C1 segment of cervical spinal cord (tissue), 14 donors: ENCODE measurements at regions not wholly inside any gene's neighbourhood (a gene's known extent, or its start where the extent isn't known, plus 50 kb on each side); places are given as distances from the start of the nearest gene placed in this dataset.
"Not testable (repeated sequence)": the region's sequence is repeated elsewhere in the genome, so short reads cannot be mapped to it uniquely, and the experiment has no call there.

ENCODE experiments used
- DNase-seq, 14 donors: peaks; one replicate each; lab custom pipeline; 2025; lab: John Stamatoyannopoulos, UW

DNA sequence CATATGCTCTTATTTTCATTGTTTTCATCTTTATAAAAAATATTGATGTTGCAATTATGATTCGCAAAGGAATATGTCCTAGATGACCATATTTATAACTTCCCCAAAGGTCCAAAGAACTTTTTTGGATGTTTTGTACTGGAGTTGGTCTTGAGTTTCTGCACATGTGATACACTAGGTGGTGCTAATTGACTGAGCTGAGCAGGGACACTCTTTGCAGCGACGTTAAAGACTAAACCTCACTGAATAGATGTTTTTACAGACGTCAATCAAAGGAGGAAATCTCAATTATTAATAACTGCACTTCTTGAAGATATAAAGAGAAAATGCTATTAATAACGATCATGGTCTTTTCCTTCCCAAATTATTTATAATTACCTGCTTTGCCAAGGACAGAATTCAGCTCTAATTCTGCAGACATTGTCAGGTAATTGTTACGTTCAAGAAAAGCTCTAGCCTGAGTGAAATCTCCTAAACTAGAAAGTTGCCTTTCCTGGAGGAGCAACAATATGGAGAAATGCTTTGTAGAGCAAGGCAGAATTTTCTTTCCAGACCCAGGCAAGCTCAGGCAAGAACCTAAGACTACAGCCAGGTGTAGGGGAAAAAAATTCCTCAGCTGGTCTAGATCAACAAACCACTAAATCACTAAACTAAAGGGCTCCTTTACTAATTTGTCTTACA lies 119.3 kb upstream of the RBBP8 start:
- no peak for DNase-seq

DNA sequence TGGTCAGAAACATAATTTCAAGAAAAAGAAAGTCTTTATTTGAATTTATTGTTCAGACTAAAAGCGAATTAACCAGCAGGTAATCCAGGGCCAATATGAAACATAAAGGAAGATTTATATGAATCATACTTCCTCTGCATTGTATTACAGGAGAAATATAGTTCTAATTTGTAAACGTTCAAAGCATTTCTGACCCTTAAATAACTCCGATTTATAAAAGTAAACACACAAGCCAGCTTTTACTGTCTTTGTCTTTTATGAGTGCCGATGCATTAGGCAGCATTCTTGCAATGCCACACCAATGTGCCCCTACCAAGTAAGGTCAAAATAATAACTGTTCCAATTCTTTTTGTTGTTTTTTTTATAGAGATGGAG lies 118.8 kb upstream of the RBBP8 start:
- no peak for DNase-seq

DNA sequence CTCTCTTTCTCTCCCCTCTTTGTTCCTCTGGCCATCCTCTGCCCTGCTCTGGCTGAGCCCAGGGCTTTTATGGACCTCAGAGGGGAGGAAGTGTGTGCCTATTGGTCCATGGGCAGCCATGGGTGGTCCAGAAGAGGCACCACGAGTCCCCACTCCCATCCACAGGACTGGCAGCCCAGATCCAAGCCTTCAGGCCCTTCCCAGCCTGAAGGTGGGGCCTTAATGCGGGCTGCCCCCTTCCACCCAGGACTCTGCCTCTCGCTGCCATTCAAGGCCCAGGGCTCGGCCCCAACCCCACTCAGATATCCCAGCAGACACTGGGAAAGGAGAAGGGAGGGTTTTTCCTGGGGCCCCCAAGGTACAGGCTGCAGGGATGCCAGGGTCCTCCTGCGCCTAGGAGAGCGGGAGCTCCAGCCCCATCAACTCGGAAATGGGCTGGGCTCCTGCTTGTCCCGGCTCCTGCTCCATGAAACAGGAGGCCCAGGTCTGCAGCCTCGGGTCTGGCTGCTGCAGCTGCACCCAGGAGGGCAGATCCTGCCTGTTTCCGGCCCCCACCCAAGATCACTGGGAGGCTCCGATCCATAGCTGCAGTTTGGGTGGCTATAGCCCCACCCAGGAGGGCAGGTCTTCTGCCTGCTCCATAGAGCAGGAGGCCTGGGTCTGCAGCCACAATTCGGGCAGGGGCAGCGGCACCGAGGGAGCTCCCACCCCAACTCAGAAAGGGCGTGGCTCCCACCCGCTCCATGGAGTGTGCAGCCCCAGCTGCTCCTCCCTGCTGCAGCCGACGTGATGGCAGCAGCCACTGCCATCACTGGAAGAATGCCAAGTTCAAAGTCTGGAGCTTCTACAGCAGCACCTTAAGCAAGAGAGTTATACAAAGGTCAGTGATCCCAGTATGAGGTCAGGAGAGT lies 116.6 kb upstream of the RBBP8 start:
- no peak for DNase-seq

DNA sequence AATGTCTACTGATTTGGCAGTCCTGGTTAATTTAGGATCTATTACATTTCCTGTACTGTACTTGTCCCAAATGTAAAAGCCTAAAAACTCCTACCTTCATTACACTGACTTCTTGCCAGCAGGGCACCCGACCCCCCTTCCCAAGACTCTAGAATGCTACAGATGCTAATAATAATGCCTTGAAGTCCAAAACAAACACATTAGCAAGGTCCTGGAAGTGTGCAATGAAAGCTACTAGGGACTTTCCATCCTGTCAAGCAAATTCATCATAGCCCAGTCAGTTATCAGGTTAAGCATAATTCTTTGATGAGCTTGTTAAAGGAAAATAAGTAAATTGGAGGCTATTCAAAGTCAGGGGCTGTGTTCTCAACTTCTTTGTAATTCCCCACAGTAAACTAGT lies 115.3 kb upstream of the RBBP8 start:
- no peak for DNase-seq

DNA sequence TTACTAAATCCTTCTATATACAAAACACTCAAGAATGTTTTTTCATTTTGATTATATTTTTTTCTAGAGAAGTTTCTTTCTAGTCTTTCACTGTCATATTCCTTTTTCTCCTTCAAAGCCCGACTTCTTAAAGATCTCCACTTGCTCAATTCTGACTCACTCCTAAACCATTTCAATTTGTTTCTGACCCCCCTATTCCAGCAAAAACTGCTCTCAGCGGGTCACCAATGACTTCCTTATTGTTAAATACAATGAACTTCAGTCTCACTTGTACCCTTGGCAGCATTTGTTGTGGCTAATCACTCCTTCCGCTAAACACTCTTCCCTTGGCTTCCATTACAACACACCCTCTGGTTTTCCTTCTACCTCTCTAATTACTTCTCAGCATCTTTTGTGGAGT lies 111.1 kb upstream of the RBBP8 start:
- DNase-seq: no peak

DNA sequence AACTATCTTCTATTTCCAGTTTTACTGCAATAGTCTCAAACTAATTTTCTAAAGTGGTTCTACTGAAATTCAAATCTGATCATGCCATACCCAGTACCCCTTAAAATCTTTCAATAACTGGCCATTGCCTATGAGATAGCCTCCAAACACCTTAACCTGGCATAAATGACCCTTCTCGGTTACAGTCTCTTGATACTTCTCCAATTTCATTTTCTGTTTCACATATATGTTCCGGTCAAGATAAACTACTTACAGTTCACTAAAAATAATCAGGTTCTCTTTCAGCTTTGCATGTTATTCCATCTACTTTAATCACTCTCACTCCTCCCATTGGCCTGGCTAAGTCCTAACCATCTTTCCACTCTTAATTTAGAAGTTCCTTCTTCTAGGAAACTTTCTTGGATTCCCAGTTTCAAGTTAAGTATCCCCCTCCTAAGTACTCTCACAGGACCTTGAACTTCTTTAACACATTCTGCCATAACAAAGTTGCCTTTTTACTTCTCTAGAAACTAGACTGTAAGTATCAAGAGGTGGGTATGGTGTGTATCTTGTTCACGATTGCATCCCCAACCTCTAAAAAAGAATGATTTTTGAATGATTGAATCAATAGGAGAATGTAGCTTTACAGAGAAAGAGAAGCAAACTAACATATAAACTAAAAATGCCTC lies 110.2 kb upstream of the RBBP8 start:
- DNase-seq: no peak

DNA sequence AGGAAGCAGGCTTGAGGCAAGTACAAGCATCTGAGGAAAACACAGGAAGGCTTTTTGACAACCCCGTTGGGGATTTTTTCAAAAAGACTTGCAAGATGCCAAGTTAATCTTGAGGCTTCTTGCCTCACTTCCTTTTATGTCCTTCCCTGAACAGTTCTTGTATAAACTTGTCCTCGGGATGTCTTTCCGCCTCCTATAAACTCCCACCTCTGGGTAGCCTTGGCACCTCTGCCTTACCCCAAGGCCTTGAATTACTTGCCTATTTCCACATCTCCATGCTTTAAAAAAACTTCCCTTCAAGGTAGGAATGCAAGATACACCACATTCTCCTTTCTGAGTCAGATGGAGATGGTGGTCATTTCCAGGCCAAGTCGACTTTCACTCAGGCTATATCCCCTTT lies 106.4 kb upstream of the RBBP8 start:
- DNase-seq: no peak

DNA sequence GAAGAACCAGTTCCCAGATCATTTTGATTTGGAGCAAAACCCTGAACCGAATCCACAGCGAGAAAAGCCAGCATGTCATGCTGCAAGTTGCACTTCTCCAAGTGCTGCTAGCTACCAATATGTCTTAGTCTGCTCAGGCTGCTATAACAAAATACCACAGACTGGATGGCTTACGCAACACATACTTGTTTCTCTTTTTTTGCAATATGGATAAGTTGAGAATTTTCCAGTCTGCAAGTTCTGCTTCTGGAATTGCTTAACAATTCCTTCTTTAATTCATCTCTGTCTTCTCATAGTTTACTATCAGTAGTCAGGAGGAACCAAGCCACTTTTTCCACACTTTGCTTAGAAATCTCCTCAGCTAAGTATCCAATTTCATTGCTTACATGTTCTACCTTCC lies 105.9 kb upstream of the RBBP8 start:
- DNase-seq: no peak

DNA sequence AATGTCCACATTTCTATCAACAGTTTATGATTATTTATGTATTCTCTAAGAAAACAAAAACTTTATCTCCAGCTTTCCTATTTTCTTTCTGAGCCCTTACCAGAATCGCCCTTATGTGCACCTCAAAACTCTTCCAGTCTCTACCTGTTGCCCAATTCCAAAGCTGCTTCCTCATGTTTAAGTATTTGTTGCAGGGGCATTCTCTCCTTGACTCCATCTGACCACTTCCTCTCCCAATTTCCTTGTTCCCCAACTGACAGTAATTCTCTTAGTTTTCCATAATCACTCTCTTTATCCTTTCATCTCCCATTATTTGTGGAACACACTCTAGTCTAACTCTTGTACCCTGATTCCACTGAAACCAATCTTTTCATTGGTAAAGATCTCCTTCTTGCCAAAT lies 105.4 kb upstream of the RBBP8 start:
- DNase-seq: no peak

DNA sequence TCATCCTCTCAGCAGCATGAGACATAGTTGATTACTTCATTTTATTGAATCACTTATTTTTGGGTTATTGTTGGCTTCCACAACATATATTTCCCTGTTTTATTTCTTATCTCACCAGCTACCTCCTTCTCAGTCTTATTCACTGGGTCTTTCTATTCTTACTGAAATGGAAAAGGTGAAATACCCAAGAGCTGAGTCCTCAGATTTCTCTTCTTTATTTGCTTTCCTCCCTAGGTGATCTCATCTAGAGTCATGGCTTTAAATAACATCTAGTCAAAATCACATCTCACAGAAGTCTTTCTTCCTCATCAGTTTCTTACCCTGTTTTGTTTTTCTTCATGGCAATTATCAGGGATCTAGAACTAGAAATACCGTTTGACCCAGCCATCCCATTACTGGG lies 105.0 kb upstream of the RBBP8 start:
- no peak for DNase-seq

DNA sequence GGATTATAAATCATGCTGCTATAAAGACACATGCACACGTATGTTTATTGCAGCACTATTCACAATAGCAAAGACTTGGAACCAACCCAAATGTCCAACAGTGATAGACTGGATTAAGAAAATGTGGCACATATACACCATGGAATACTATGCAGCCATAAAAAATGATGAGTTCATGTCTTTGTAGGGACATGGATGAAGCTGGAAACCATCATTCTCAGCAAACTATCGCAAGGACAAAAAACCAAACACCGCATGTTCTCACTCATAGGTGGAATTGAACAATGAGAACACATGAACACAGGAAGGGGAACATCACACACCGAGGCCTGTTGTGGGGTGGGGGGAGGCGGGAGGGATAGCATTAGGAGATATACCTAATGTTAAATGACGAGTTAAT lies 104.5 kb upstream of the RBBP8 start:
- not testable (repeated sequence) for DNase-seq

DNA sequence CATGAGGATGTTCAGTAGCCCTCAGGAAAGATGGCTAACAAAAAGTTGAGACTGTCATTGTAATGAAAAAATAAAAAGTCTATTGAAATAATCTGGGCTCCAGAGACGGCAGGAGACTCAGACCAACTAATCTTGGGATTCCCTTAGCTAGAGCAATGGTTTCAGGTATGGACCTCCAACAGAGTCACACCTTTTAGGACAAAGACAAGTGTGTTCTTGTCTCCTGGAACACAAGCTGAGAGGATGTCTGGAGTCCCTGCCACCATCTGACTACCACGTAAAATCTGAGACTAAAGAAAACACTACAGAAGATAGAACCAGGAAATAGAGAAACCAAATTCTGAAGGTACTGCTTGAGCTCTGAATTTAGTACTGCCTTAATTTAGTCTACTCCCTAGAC lies 103.3 kb upstream of the RBBP8 start:
- DNase-seq: no peak

DNA sequence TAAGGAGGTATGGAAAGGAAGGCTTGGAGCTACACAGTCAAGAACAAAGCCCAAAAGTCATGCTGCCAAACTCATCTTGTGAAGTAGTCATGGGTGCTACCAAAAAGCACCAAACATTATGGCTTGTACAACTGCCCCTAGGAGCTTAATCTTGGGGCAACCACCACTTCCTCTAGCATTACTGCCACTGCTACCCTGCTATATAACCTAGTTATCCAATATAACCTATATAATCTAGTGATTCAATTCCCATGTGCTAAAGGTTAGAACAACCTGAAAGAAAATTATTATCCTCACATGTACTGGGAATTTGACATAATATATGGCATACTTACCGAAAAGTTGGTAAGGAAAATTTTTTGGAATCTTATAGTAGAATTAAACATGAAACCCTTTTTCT lies 102.6 kb upstream of the RBBP8 start:
- DNase-seq: no peak

DNA sequence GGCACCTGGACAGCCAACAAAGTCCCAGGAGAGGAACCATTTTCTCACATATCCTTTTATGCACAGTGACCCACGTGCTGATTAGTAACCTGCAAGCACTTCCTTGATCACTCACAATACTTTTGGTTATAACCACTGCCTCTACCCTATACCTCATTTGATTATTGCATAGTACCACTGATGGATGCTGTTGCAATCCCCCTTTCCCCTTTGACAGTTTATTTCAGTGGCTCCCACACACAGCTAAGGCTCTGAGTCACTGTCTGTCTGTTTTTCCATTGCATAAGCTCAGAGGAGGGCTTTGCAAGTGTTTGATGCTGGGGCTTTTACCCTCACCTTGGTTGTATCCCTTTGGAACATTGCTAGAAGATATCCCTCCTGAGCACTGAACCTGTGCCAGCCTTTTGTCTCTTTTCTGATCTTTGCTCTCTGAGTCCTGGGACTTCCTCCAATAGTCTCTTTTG lies 101.7 kb upstream of the RBBP8 start:
- no peak for DNase-seq

DNA sequence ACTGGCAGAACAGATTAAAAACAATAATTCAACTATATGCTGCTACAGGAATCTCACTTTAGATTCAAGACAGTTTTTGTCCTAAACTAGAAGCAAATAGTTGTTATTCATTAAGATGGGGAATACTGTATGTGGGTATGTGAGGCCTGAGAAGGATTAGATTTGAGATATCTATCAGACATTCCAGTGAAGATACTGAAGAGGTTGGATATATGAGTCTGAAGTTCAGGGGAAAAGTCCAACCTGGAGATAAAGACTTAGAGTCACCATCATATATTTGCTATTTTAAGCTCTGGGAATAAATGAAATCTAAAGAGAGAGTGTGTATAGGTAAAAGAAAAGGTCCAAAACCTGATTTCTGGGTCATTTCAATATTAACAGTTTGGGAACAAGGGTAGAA lies 96.2 kb upstream of the RBBP8 start:
- DNase-seq: no peak

DNA sequence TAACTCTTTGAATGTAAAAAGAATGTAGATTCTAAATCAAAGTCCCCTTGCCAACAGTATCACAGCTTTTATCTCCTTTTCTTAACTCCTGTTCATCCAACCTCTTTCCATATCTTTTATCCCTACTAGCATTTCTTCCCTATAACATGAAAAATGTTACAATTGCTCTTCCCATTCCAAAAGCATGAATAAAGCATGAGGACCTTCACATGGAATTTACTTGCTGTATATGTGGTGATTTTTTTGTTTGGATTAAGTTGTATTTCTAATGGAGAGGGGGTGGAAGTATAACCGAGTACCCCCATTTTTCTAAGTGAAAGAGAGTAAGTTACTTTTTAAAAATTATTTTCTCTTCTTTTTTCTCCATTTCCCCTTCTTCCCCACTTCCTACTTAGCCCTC lies 94.9 kb upstream of the RBBP8 start:
- no peak for DNase-seq

DNA sequence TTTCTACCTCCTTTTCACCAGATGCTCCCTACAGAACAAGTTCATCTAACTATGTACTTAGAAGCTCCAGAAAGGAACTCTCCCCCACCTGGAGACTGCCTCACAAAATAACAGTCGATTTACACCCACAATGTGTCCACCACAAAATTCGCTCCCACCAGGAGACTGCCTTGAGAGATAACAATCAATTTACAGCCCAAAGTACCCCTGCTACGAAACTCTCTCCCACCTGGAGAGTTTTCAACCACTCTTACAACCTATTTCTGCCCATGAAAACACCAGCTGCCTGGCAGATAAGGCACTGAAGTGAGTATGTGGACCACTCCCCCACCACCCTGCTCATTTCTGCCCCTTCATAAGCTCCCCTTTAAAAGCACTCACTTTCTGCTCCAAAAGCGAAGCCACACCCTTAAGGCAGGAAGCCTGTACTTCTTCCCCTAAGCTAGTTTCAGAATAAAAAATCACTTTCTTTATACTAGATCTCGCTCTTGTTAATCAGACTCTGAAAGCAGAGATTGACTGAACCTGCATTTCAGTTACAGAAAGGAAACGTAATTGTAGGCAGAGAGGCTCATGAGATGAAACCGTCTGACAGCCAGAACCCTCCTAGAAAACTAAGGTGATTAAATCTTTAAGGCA lies 94.4 kb upstream of the RBBP8 start:
- DNase-seq: no peak

DNA sequence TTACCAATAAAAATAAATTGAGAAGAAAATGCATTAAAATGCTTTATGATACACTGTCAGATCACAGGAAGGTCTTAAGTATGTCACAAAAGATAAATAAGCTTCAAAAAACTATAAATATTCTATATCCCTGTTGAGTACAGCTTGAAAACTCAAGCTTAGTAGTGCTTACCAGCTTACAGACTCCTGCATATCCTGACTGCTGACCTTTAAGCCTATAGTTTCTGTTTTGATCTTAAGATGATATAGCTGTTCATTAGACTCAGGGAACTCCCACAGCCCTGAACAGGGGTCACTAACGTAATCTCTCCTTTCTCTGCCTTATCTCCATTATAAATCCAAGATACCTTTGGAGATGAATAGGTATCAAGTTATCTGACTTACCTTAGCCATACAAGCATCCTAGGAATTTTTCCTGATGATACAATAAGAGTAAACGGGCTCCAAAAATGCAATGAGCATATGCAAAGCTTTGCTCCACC lies 93.7 kb upstream of the RBBP8 start:
- no peak for DNase-seq

DNA sequence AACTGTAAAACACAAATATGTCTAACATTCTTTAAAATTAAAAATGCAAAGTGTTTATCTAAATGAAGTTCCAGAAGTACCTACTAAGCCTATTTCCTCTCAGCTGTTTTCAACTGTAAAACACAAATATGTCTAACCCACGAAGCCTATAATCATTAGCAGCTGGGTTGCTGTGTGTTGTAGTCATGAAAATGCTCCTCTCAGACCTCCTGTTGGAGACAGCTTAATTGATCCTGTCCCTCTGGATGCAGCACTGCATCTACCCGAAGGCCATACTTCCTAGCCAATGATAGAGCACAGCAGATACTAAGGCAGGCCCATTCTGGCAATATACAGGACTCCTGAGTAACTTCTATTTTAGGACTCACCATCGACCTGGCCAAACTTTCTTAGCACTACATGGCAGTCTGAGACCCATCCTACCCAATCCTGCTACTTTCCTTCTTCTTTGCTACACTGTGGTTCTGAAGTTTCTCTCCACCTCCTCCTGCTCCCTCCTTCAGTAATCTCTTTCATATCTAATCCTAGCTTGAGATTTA lies 92.5 kb upstream of the RBBP8 start:
- no peak for DNase-seq

DNA sequence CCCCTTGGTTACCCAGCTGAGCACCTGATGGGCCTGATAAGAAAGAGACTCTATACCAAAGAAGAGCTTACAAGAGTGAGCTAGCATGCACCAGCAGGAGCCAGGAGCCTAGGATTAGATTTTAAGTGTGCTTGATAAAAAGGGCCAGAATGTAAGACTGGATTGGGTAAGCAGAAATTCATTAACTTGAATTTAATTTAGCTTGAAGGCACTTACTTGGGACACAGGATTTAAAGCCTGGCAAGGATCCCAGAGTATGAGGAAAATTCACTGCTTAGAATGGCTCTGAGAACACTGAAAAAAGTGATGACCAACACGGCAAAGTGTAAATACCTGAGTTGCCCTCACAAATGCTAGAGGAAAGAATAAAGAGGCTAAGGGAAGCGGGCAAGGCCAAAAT lies 91.3 kb upstream of the RBBP8 start:
- no peak for DNase-seq

DNA sequence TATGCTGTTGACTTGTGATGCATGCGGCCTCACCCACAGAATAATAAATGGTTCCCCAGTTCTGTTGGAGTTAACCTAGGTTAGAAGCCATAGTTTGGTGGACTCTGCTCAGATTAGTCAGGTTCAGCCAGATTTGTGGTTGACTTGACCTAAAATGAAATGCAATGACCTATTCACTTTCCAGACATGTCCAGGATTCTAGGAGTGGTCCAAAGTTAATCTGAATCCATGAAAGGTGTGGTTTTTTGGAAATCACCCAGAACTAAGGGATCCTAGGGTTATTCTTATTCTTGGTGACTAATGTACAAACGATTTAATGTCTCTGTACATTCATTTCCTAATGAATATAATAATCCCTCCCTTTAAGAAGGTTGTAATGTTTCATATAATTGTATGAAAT lies 88.9 kb upstream of the RBBP8 start:
- DNase-seq: no peak

DNA sequence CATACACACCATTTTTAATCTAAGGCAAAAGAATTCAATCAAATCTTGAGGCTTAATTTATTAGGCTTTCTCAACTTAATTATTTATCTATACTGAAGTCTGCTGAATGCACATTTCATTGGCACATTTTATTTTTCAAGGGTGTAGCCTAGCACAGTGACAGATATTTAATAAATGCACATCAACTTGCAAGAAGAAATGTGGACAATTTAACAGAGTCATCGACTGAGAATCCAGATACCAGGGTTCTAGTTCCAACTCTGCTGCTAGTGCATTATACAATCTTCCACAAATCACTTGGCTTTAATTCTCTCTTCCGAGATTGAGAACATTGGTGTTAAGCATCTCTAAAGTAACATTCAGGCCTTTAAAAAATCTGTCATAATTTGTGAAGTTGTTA lies 88.5 kb upstream of the RBBP8 start:
- DNase-seq: no peak
